IMR-90 (cell line): ENCODE measurements at regions not wholly inside any gene's neighbourhood (a gene's known extent, or its start where the extent isn't known, plus 50 kb on each side); places are given as distances from the start of the nearest gene placed in this dataset.

Source experiments
- ATAC-seq: fragments of 200-7000 bp; cut with Tn5 transposase; 2 replicates; pipeline ENCODE4 v1.9.1; 2020; ENCODE audit warnings: low read depth, mild to moderate bottlenecking, moderate library complexity
- BruUV-seq: library from RNA; stranded (reverse); fragments of 400-500 nt; replicated peaks from 2 replicates; lab custom pipeline; 2021; lab: Mats Ljungman, UMichigan
- CTCF ChIA-PET: fragments of 300-600 bp; formaldehyde crosslinking; extraction: SDS; loops from one replicate; lab custom pipeline; 2021; ENCODE audit warnings: antibody characterized with exemption; lab: Yijun Ruan, JAX
- POLR2A ChIA-PET: fragments of 300-600 bp; sonication (Branson Sonifier 250); formaldehyde crosslinking; loops from one replicate; lab custom pipeline; 2022; ENCODE audit warnings: antibody characterized with exemption; ENCODE audit not compliant: unreplicated experiment; lab: Charles Lee
- DNase-seq: peaks from one replicate; pipeline ENCODE4 v3.0.0; 2013
- H2AFZ ChIP-seq: replicated peaks from 2 replicates; pipeline ENCODE3; 2013; ENCODE audit warnings: low read length, mild to moderate bottlenecking; ENCODE audit not compliant: poor library complexity
- H2AK5ac ChIP-seq: 2 replicates; pipeline ENCODE4 v1.6.1; 2013; ENCODE audit warnings: low read depth, low read length, inconsistent platforms
- H2AK9ac ChIP-seq: replicated peaks from 2 replicates; pipeline ENCODE3; 2013; ENCODE audit warnings: mild to moderate bottlenecking, low read depth, low read length, moderate library complexity; ENCODE audit not compliant: poor library complexity
- H2BK120ac ChIP-seq: 2 replicates; pipeline ENCODE4 v1.6.1; 2013; ENCODE audit warnings: low read depth, low read length, inconsistent platforms
- H2BK15ac ChIP-seq: 3 replicates; pipeline ENCODE4 v1.6.1; 2013; ENCODE audit warnings: low read depth, low read length, inconsistent platforms
- H2BK20ac ChIP-seq: 2 replicates; pipeline ENCODE4 v1.6.1; 2013; ENCODE audit warnings: low read depth, mild to moderate bottlenecking, inconsistent platforms, low read length, moderate library complexity
- H2BK5ac ChIP-seq: 2 replicates; pipeline ENCODE4 v1.6.1; 2013; ENCODE audit warnings: mild to moderate bottlenecking, low read depth, low read length, inconsistent platforms; ENCODE audit not compliant: poor library complexity, severe bottlenecking
- H3K14ac ChIP-seq: replicated peaks from 2 replicates; pipeline ENCODE4 v1.6.1; 2013; ENCODE audit warnings: low read depth, low read length, inconsistent platforms
- H3K18ac ChIP-seq: 2 replicates; pipeline ENCODE4 v1.6.1; 2013; ENCODE audit warnings: low read depth, low read length, control low read depth
- H3K23ac ChIP-seq: 2 replicates; pipeline ENCODE4 v1.6.1; 2013; ENCODE audit warnings: low read depth, low read length, inconsistent platforms
- H3K27ac ChIP-seq: 2 replicates; pipeline ENCODE4 v1.5.1; 2013; ENCODE audit warnings: mild to moderate bottlenecking, control low read depth, low read length; ENCODE audit not compliant: insufficient read depth
- H3K27me3 ChIP-seq: 2 replicates; pipeline ENCODE4 v1.6.1; 2013; ENCODE audit warnings: low read length; ENCODE audit not compliant: control insufficient read depth, insufficient read depth
- H3K36me3 ChIP-seq: 2 replicates; pipeline ENCODE4 v1.6.1; 2013; ENCODE audit warnings: low read length, mixed read lengths; ENCODE audit not compliant: control insufficient read depth, insufficient read depth
- H3K4ac ChIP-seq: 2 replicates; pipeline ENCODE4 v1.6.1; 2013; ENCODE audit warnings: low read depth, low read length, inconsistent platforms
- H3K4me1 ChIP-seq: 2 replicates; pipeline ENCODE4 v1.6.1; 2013; ENCODE audit warnings: low read length, mixed read lengths; ENCODE audit not compliant: control insufficient read depth, insufficient read depth
- H3K4me2 ChIP-seq: 2 replicates; pipeline ENCODE4 v1.6.1; 2013; ENCODE audit warnings: low read depth, mild to moderate bottlenecking, control low read depth, low read length, moderate library complexity
- H3K4me3 ChIP-seq: 2 replicates; pipeline ENCODE4 v1.5.1; 2013; ENCODE audit warnings: low read depth, mild to moderate bottlenecking, control low read depth, low read length, moderate library complexity; ENCODE audit not compliant: insufficient read depth
- H3K56ac ChIP-seq: 2 replicates; pipeline ENCODE4 v1.6.1; 2013; ENCODE audit warnings: low read length, inconsistent platforms; ENCODE audit not compliant: insufficient read depth; ENCODE audit errors: extremely low read depth
- H3K79me1 ChIP-seq, 2 experiments: 2 replicates each; pipeline ENCODE4 v1.6.1; 2013; ENCODE audit warnings: low read length in 2 of 2, inconsistent platforms in 1 of 2, low read depth in 1 of 2
- H3K9ac ChIP-seq: 2 replicates; pipeline ENCODE4 v1.6.1; 2013; ENCODE audit warnings: low read depth, low read length, control low read depth
- H3K9me1 ChIP-seq: 2 replicates; pipeline ENCODE4 v1.6.1; 2013; ENCODE audit warnings: low read length, inconsistent platforms; ENCODE audit not compliant: insufficient read depth
- H3K9me3 ChIP-seq: 2 replicates; pipeline ENCODE4 v1.6.1; 2013; ENCODE audit warnings: low read length; ENCODE audit not compliant: control insufficient read depth, insufficient read depth
- H4K20me1 ChIP-seq: 2 replicates; pipeline ENCODE4 v1.6.1; 2013; ENCODE audit warnings: low read length, inconsistent platforms; ENCODE audit not compliant: insufficient read depth
- H4K5ac ChIP-seq: 2 replicates; pipeline ENCODE4 v1.6.1; 2013; ENCODE audit warnings: mild to moderate bottlenecking, low read depth, low read length, control low read depth
- H4K8ac ChIP-seq, 2 experiments: 2 replicates each; pipeline ENCODE4 v1.6.1; 2013; ENCODE audit warnings: low read depth in 2 of 2, low read length in 2 of 2, control low read depth in 1 of 2, inconsistent platforms in 1 of 2
- H4K91ac ChIP-seq: 2 replicates; pipeline ENCODE4 v1.6.1; 2013; ENCODE audit warnings: low read depth, low read length, inconsistent platforms; ENCODE audit not compliant: insufficient read depth
- MAZ ChIP-seq: IDR thresholded peaks from 2 replicates; pipeline ENCODE4 v1.6.1; 2012; ENCODE audit warnings: low read depth, mild to moderate bottlenecking, low read length, improper control_type of control experiment, moderate library complexity, borderline replicate concordance
- NFE2L2 ChIP-seq: fragments of 150-350 bp; IDR thresholded peaks from 2 replicates; pipeline ENCODE4 v1.6.1; 2016; ENCODE audit warnings: low read depth, mild to moderate bottlenecking, low read length
- WGBS, 2 experiments: methylation state at CpG; one replicate each; pipeline versions ENCODE4 v1.1.5 to v1.1.7; 2013; ENCODE audit warnings: missing lambda C conversion rate in 2 of 2; ENCODE audit not compliant: insufficient read length in 1 of 2; ENCODE audit errors: extremely low coverage in 2 of 2; 5-methylcytosine and 5-hydroxymethylcytosine counted together
- dilution Hi-C: fragments of 300-500 bp; cut with HindIII; formaldehyde crosslinking; loops from one replicate; pipeline ENCODE4 v1.14.3; 2018; ENCODE audit warnings: low sequenced_read_pairs; ENCODE audit not compliant: unreplicated experiment
- in situ Hi-C: fragments of 300-500 bp; cut with MboI; formaldehyde crosslinking; loops from 3 replicates; pipeline ENCODE4 v1.14.3; 2019; ENCODE audit warnings: low sequenced_read_pairs, inconsistent platforms, mixed read lengths
- intact Hi-C: fragments of 100-400 bp; cut with micrococcal nuclease; formaldehyde crosslinking; loops from 2 replicates; pipeline ENCODE4 v1.10.0; 2022

GRCh38 chr11:70544774-70545609 lies 146.7 kb downstream of the CTTN start:
- Histone ChIP-seq H3K4ac (no peak overlapping the region), H4K5ac (no peak overlapping the region), H4K91ac (no peak overlapping the region), H2BK120ac (no peak overlapping the region), H3K4me3 (no peak overlapping the region), H3K27me3 (no peaks in the 10 kb centered on the region; the same call in 1 of the 2 replicates), H2AK9ac (no peak overlapping the region), H3K4me2 (no peak overlapping the region), H3K14ac (no peak overlapping the region), H3K27ac (no peak overlapping the region), H3K9me1 (no peaks in the 10 kb centered on the region), H3K4me1 (no peaks in the 10 kb centered on the region; the same call in 1 of the 2 replicates), H4K20me1 (no peaks in the 10 kb centered on the region; the same call in 1 of the 2 replicates), H3K56ac (no peak overlapping the region), H3K18ac (no peak overlapping the region), H3K79me1 (no peaks in the 10 kb centered on the region), H2BK15ac (no peak overlapping the region), H3K9me3 (peaks cover 5% of the 10 kb centered on the region), H4K8ac (no peak overlapping the region), H3K9ac (no peak overlapping the region), H3K23ac (no peak overlapping the region), H2AK5ac (no peak overlapping the region), H2BK5ac (no peak overlapping the region), H3K36me3 (no peaks in the 10 kb centered on the region), H2BK20ac (no peak overlapping the region), H2AFZ (peak overlapping the region; percentile 51)
- DNase-seq, result peak; percentile 23
- peak; percentile 87 for ATAC-seq
- dilution Hi-C loops (no loop called here), in situ Hi-C loops (no loop called here), intact Hi-C loops (no loop called here)
- TF ChIP-seq MAZ (peak; percentile 38; the same call in 1 of the 2 replicates), NFE2L2 (no peak)
- BruUV-seq, result no TSS peak
- ChIA-PET CTCF (interaction anchor here (2.5 kb wide), 1 partner anchor 23 kb away, joined by 7 read pairs; no protein-coding TSS in a partner anchor), POLR2A (no interaction called here)
- 46% methylated on average over 16 of the region's 36 CpGs; no CpG with 5 or more reads in 1 of the 2 experiments for WGBS, 2 experiments
